Smooth muscle cell (in vitro differentiated cells): ENCODE measurements at regions not wholly inside any gene's neighbourhood (a gene's known extent, or its start where the extent isn't known, plus 50 kb on each side); places are given as distances from the start of the nearest gene placed in this dataset.

Experiments
- DNase-seq: peaks from one replicate; lab custom pipeline; 2025; ENCODE audit not compliant: unreplicated experiment; lab: John Stamatoyannopoulos, UW
- H2AFZ ChIP-seq: fragments of 200-600 bp; sonication (generic); 2 replicates; pipeline ENCODE4 v1.6.0; 2016; ENCODE audit warnings: antibody characterized with exemption, low read depth, mild to moderate bottlenecking
- H3F3A ChIP-seq: fragments of 200-600 bp; sonication (generic); 2 replicates; pipeline ENCODE4 v1.6.0; 2017; ENCODE audit warnings: antibody characterized with exemption, low read depth
- H3K27ac ChIP-seq: fragments of 200-600 bp; sonication (generic); 2 replicates; pipeline ENCODE4 v1.5.1; 2016; ENCODE audit warnings: low read depth, mild to moderate bottlenecking
- H3K27me3 ChIP-seq: fragments of 200-600 bp; sonication (generic); 2 replicates; pipeline ENCODE4 v1.6.1; 2016; ENCODE audit warnings: low read depth, mild to moderate bottlenecking
- H3K36me3 ChIP-seq: fragments of 200-600 bp; sonication (generic); 2 replicates; pipeline ENCODE4 v1.5.1; 2016; ENCODE audit warnings: low read depth
- H3K4me1 ChIP-seq: fragments of 200-600 bp; sonication (generic); 2 replicates; pipeline ENCODE4 v1.5.1; 2016; ENCODE audit warnings: low read depth
- H3K4me2 ChIP-seq: fragments of 200-600 bp; sonication (generic); 2 replicates; pipeline ENCODE4 v1.6.0; 2016; ENCODE audit warnings: mild to moderate bottlenecking
- H3K4me3 ChIP-seq: fragments of 200-600 bp; sonication (generic); 2 replicates; pipeline ENCODE4 v1.5.1; 2016; ENCODE audit warnings: mild to moderate bottlenecking
- H3K79me2 ChIP-seq: fragments of 200-600 bp; sonication (generic); 2 replicates; pipeline ENCODE4 v1.6.0; 2016; ENCODE audit warnings: low read depth, mild to moderate bottlenecking
- H3K9ac ChIP-seq: fragments of 200-600 bp; sonication (generic); 2 replicates; pipeline ENCODE4 v1.6.0; 2016; ENCODE audit warnings: low read depth
- H3K9me3 ChIP-seq: fragments of 200-600 bp; sonication (generic); replicated peaks from 2 replicates; pipeline ENCODE4 v1.5.1; 2016; ENCODE audit warnings: low read depth
- H4K20me1 ChIP-seq: fragments of 200-600 bp; sonication (generic); 2 replicates; pipeline ENCODE4 v1.6.0; 2016; ENCODE audit warnings: low read depth
- WGBS: methylation state at CpG from one replicate; pipeline ENCODE4 v1.1.7; 2016; ENCODE audit warnings: low lambda C conversion rate; 5-methylcytosine and 5-hydroxymethylcytosine counted together
- TF ChIP-seq, protein P1 (sequence below): fragments of 200-600 bp; sonication (generic); IDR thresholded peaks from 2 replicates; pipeline ENCODE4 v1.5.1; 2017; ENCODE audit warnings: borderline replicate concordance, mild to moderate bottlenecking, antibody characterized with exemption; ENCODE audit not compliant: insufficient read depth, poor library complexity, severe bottlenecking

DNA sequence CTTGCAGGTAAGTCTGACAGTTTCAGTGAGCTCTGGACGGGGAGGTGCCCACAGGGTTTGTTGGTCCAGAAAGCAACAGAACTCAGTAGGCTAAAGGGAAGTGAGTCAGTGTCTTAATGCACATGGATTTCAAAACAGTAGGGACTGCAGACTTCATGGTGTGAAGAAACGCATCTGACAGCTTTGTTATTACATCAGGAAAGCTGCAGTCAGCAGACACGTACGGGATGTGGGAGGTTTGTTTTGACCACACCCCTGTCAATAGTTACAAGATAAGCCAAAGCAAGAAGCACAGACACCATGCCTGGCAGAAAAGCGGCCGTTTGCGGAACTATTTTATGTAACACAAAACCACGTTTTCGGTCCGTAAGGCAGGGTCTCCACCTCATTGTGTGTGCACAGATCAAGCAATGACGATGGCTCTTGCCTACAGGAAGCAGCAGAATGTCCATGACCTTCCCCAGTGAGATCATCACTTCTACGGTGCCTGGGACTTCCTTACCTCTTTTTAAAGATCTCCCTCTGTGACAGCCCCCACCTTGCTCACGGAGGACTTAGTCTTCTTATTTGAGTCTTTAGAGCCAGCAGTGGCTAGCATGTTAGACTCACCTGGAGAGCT lies 58.2 kb upstream of the FTH1 start:
- H3K79me2 ChIP-seq = no peaks in the 10 kb centered on the region
- peak overlapping the region; percentile 3 for H2AFZ ChIP-seq
- H4K20me1 ChIP-seq = no peaks in the 10 kb centered on the region
- no peaks in the 10 kb centered on the region for H3K27me3 ChIP-seq
- H3K9ac ChIP-seq = peak overlapping the region; percentile 80
- TF ChIP-seq, protein P1, sequence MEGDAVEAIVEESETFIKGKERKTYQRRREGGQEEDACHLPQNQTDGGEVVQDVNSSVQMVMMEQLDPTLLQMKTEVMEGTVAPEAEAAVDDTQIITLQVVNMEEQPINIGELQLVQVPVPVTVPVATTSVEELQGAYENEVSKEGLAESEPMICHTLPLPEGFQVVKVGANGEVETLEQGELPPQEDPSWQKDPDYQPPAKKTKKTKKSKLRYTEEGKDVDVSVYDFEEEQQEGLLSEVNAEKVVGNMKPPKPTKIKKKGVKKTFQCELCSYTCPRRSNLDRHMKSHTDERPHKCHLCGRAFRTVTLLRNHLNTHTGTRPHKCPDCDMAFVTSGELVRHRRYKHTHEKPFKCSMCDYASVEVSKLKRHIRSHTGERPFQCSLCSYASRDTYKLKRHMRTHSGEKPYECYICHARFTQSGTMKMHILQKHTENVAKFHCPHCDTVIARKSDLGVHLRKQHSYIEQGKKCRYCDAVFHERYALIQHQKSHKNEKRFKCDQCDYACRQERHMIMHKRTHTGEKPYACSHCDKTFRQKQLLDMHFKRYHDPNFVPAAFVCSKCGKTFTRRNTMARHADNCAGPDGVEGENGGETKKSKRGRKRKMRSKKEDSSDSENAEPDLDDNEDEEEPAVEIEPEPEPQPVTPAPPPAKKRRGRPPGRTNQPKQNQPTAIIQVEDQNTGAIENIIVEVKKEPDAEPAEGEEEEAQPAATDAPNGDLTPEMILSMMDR = no peak
- H3K36me3 ChIP-seq = no peaks in the 10 kb centered on the region
- H3K9me3 ChIP-seq = no peaks in the 10 kb centered on the region
- H3K4me3 ChIP-seq = peak overlapping the region; percentile 2
- peak overlapping the region; percentile 87 for H3K27ac ChIP-seq
- peak overlapping the region; percentile 74 for H3K4me2 ChIP-seq
- H3F3A ChIP-seq = no peaks in the 10 kb centered on the region
- 24% methylated on average over 13 of the region's 13 CpGs for WGBS
- H3K4me1 ChIP-seq = no peaks in the 10 kb centered on the region
- no peak for DNase-seq

DNA sequence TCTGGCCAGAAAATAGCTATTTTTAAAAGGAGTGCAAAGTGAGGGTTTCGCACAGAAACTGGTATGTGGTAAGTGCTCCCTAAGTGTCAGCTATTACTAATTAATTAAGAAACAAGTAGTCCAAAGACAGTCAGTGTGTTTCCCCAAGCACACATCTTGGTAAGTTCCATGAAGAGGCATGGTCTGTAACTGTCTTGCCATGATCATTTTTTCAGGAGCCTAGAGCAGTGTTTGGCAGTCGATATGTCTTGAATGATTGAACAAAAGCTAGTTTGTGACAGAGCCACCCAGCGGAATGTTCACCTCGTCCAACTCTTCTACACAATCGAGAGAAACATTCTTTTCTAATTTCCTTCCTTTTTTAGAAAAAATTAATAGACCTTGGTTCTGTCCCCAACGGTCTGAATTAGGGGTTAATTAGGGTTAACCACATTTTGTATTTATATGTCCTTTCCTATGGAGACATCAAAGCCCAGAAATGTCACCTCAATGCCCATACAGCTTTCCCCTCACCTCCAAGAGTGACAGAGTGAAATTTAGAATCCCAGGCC lies 57.6 kb upstream of the FTH1 start:
- Histone ChIP-seq H3K9me3 (no peaks in the 10 kb centered on the region), H3K4me2 (no peak overlapping the region), H3K27ac (peak overlapping the region; percentile 87), H3F3A (no peaks in the 10 kb centered on the region), H3K4me3 (peak overlapping the region; percentile 2), H3K79me2 (no peaks in the 10 kb centered on the region), H2AFZ (peak overlapping the region; percentile 3), H3K4me1 (no peaks in the 10 kb centered on the region), H3K27me3 (no peaks in the 10 kb centered on the region), H3K36me3 (no peaks in the 10 kb centered on the region), H3K9ac (peak overlapping the region; percentile 46), H4K20me1 (no peaks in the 10 kb centered on the region)
- TF ChIP-seq, protein P1 = no peak
- DNase-seq = no peak
- 70% methylated on average over 6 of the region's 6 CpGs for WGBS

DNA sequence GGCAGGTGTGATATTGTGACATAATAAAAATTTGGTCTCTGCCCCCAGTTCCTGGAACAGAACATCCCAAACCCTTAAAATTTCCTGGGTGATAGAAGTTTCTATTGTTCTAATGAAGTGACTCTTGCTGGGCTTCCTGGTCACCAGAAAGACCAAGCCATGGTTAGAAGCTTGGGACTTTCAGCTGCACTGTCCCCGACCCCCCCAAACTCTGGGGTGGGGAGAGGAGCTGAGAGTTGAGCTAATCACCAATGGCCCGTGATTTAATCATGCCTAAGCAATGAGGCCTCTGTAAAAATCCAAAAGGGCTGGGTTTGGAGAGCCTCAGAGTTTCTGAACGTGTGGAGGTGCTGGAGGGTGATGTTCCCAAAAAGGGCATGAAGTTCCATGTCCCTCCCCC lies 54.8 kb upstream of the FTH1 start:
- no peaks in the 10 kb centered on the region for H4K20me1 ChIP-seq
- no peaks in the 10 kb centered on the region for H3K36me3 ChIP-seq
- no peaks in the 10 kb centered on the region for H3K79me2 ChIP-seq
- H3K27ac ChIP-seq = no peak overlapping the region
- WGBS = 81% methylated on average over 3 of the region's 3 CpGs
- H3K27me3 ChIP-seq = no peaks in the 10 kb centered on the region
- no peaks in the 10 kb centered on the region for H3K4me1 ChIP-seq
- DNase-seq = no peak
- H3F3A ChIP-seq = no peaks in the 10 kb centered on the region
- no peak overlapping the region for H3K4me3 ChIP-seq
- H3K9me3 ChIP-seq = no peaks in the 10 kb centered on the region
- H2AFZ ChIP-seq = no peak overlapping the region
- TF ChIP-seq, protein P1 = no peak
- no peak overlapping the region for H3K4me2 ChIP-seq
- H3K9ac ChIP-seq = no peak overlapping the region

DNA sequence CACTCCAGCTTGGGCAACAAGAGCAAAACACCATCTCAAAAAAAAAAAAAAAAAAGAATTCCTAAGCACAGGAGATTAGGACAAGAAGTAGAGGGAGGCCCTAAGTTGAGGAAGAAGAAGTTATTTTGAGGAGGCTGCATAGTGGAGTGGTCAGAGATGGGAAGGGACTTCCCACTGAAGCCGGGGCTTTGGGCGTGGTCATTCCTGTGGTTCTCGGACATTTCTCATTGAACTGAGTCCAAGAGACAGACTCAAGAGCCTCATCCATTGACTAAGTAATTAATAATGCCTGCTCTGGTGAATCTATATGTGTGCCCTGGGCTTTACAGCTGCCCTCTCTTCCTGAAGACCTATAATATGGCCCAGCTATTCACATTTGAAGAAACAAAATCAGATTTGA lies 53.2 kb upstream of the FTH1 start:
- H3K27ac ChIP-seq = no peak overlapping the region
- no peak for DNase-seq
- no peaks in the 10 kb centered on the region for H3K27me3 ChIP-seq
- no peaks in the 10 kb centered on the region for H4K20me1 ChIP-seq
- no peak overlapping the region for H3K4me3 ChIP-seq
- TF ChIP-seq, protein P1 = no peak
- no peaks in the 10 kb centered on the region for H3F3A ChIP-seq
- no peak overlapping the region for H3K4me2 ChIP-seq
- H3K36me3 ChIP-seq = no peaks in the 10 kb centered on the region
- no peaks in the 10 kb centered on the region for H3K4me1 ChIP-seq
- WGBS = 95% methylated on average over 3 of the region's 3 CpGs
- H3K9me3 ChIP-seq = no peaks in the 10 kb centered on the region
- no peak overlapping the region for H2AFZ ChIP-seq
- no peaks in the 10 kb centered on the region for H3K79me2 ChIP-seq
- no peak overlapping the region for H3K9ac ChIP-seq
